ENCODE measurements at regions not wholly inside any gene's neighbourhood (a gene's known extent, or its start where the extent isn't known, plus 50 kb on each side); places are given as distances from the start of the nearest gene placed in this dataset.
A peak's percentile ranks its signal among the peaks of the same experiment; 100 is the strongest.

DNA sequence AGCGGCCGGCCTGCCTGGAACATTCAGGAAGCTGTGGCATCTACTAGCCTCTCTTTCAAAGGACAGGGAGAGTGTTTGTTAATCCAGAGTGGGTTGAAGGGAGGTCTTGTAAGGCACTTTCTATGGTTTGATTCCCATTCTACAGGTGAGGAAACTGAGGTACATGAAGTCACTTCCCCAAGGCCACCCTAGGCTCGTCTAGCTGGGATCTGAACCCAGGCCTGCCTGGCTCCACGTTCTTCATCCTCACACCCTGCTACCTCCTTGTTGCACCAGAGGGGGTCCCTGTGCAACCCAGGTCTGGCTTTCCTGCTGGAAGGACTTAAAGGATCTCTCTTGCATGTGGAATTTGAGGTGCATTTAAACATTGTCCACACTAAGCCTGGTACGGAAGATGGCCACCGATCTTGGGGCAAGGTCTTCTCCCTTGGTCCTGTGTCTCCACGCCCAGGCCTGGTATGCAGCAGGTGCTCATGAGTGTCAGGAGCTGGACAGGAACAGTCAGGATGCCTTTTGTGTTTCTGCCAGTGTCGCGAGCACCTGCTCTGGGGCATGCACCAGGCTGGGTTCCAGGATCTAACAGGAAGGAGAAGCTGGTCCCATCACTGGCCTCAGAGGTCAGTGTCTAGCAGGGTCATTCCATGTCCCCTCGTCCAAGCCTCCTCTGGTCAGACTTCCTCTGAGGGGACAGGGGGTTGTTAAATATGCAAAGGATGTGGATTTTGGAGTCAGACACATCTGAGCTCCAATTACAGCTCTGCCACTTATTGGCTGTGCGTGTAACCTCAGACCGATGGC is 103.2 kb upstream of the RUNX3 start:
- H3K9me3 Mint-ChIP-seq = no peaks in the 10 kb centered on the region
- no peaks in the 10 kb centered on the region for H3K36me3 Mint-ChIP-seq
- DNase-seq (ENCODE audit: low spot score in 2 of 2) (no peak), ATAC-seq (ENCODE audit: low read depth) (no peak)
- peaks cover 63% of the 10 kb centered on the region for H3K4me1 Mint-ChIP-seq
- peak overlapping the region; percentile 94 for H3K27ac Mint-ChIP-seq
- H3K4me3 Mint-ChIP-seq = peak overlapping the region; percentile 62
- H3K27me3 Mint-ChIP-seq = no peaks in the 10 kb centered on the region

- ATAC-seq (ENCODE audit: low read depth) (peak; percentile 83), DNase-seq (ENCODE audit: low spot score in 2 of 2) (peak; percentile 48 to 69)
- peak overlapping the region; percentile 94 for H3K27ac Mint-ChIP-seq
- no peaks in the 10 kb centered on the region for H3K27me3 Mint-ChIP-seq
- no peaks in the 10 kb centered on the region for H3K9me3 Mint-ChIP-seq
- no peaks in the 10 kb centered on the region for H3K36me3 Mint-ChIP-seq
- H3K4me1 Mint-ChIP-seq = peaks cover 63% of the 10 kb centered on the region
- H3K4me3 Mint-ChIP-seq = peak overlapping the region; percentile 62
Measured at GRCh38 chr1:25031966-25032667, 102.0 kb upstream of the RUNX3 start.

DNA sequence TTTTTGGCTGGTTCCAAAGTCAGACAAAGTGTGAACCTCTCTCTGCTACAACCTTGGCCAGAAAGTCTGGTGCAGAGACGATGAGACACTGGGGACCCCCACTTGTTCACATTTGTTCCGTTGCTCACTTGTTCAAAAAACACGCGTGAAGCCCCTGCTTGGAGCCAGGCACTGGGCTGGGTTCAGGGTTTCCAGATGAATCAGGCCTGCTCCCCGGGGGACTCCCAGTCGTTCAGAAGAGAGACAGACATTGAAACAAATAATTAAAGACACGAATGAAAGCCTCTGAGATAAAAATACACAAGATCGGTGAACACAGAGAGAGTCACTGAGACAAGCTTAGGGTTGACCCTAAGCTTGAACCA is 101.5 kb upstream of the RUNX3 start:
- Mint-ChIP-seq H3K27me3 (no peaks in the 10 kb centered on the region), H3K36me3 (no peaks in the 10 kb centered on the region), H3K4me1 (peaks cover 61% of the 10 kb centered on the region), H3K9me3 (no peaks in the 10 kb centered on the region), H3K4me3 (no peak overlapping the region), H3K27ac (peak overlapping the region; percentile 94)
- DNase-seq (ENCODE audit: low spot score in 2 of 2) (no peak), ATAC-seq (ENCODE audit: low read depth) (peak; percentile 4)

- Mint-ChIP-seq H3K4me3 (peak overlapping the region; percentile 75), H3K9me3 (no peaks in the 10 kb centered on the region), H3K27me3 (no peaks in the 10 kb centered on the region), H3K27ac (peak overlapping the region; percentile 94), H3K4me1 (peaks cover 61% of the 10 kb centered on the region), H3K36me3 (no peaks in the 10 kb centered on the region)
- DNase-seq (ENCODE audit: low spot score in 2 of 2) (no peak), ATAC-seq (ENCODE audit: low read depth) (peak; percentile 45)
Measured at GRCh38 chr1:25030674-25031589, 100.9 kb upstream of the RUNX3 start.

GRCh38 chr1:25030012-25030411 is 99.9 kb upstream of the RUNX3 start:
- Mint-ChIP-seq H3K4me3 (peak overlapping the region; percentile 71), H3K9me3 (no peaks in the 10 kb centered on the region), H3K27me3 (no peaks in the 10 kb centered on the region), H3K36me3 (no peaks in the 10 kb centered on the region), H3K27ac (no peak overlapping the region), H3K4me1 (peaks cover 62% of the 10 kb centered on the region)
- DNase-seq (ENCODE audit: low spot score in 2 of 2) (no peak), ATAC-seq (ENCODE audit: low read depth) (no peak)

DNA sequence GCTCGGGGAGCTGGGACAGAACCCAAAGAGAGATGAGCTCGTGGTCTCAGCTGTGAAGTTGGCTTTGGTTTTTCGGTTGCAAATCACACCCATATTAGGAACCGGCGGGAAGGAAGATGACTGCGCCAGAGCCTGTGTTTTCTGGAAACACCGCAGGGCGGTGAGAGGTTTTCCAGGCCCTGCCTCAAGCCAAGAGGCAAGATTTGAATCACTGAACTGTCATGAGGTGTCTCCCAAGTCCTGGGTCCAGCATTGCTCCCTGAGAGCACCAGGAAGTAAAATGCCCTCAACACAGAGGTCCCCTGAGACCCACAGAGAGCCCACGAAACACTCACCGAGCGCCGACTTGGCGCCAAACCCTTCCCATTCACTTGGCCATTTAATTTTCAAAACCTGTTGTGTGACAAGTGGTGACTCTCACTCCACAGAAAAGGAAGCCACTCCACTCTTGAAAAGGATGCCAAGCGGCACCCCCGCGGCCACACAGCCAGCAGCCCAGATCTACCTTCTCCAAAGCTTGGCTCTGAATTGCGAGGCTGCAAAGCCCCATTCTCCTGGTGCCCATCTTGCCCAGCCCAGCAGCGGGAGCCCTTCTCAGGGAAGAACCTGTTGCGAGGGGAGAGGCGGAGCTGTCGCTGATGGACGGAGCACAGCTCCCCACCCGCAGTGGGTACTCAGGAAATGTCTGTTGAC is 99.0 kb upstream of the RUNX3 start:
- DNase-seq (ENCODE audit: low spot score in 2 of 2) (no peak), ATAC-seq (ENCODE audit: low read depth) (no peak)
- Mint-ChIP-seq H3K27me3 (no peaks in the 10 kb centered on the region), H3K4me1 (peaks cover 61% of the 10 kb centered on the region), H3K36me3 (no peaks in the 10 kb centered on the region), H3K4me3 (peak overlapping the region; percentile 71), H3K9me3 (no peaks in the 10 kb centered on the region), H3K27ac (peak overlapping the region; percentile 88)

GRCh38 chr1:25028587-25028906 is 98.5 kb upstream of the RUNX3 start:
- Mint-ChIP-seq H3K9me3 (no peaks in the 10 kb centered on the region), H3K27ac (peak overlapping the region; percentile 88), H3K36me3 (no peaks in the 10 kb centered on the region), H3K27me3 (no peaks in the 10 kb centered on the region), H3K4me1 (peaks cover 60% of the 10 kb centered on the region), H3K4me3 (peak overlapping the region; percentile 71)
- DNase-seq (ENCODE audit: low spot score in 2 of 2) (no peak), ATAC-seq (ENCODE audit: low read depth) (no peak)

DNA sequence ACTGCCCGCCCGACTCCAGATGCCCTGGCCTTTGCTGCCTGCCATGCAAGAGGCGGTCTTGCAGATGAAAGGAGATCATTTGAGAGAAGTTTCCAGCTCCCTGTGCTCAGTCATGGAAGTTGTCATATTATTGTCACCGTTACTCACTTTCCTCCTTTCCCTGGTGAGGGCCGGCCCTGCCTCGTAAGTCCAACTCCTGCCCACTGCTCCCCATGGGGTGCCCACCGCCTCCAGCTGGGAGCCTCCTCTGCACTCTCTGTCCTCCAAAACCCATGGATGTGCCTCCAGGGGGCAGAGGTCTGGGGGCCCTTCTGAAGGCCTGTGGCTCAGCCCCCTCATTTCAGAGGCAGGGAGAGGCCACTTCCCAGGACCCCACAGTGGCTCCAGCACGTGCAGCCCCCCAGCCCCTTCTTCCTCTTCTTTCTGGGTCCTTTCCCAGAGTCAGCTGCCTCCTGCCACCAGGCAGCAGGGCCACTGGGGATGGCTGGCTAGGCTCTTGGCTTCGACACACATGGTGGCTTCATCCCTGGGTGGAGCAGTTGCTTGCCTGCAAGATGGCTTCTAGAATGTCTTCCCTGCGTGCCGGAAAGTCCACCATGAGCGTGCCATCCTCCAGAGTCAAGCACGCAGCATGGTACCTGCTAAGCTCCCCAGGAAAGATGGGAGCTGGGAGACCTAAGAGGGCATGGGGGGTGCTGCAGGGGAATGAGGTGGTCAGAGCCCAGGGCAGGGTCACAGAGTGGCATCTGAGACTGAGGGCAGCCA is 97.9 kb upstream of the RUNX3 start:
- ATAC-seq (ENCODE audit: low read depth) (no peak), DNase-seq (ENCODE audit: low spot score in 2 of 2) (no peak)
- Mint-ChIP-seq H3K27ac (no peak overlapping the region), H3K4me3 (no peak overlapping the region), H3K4me1 (peaks cover 60% of the 10 kb centered on the region), H3K9me3 (no peaks in the 10 kb centered on the region), H3K27me3 (no peaks in the 10 kb centered on the region), H3K36me3 (no peaks in the 10 kb centered on the region)

DNA sequence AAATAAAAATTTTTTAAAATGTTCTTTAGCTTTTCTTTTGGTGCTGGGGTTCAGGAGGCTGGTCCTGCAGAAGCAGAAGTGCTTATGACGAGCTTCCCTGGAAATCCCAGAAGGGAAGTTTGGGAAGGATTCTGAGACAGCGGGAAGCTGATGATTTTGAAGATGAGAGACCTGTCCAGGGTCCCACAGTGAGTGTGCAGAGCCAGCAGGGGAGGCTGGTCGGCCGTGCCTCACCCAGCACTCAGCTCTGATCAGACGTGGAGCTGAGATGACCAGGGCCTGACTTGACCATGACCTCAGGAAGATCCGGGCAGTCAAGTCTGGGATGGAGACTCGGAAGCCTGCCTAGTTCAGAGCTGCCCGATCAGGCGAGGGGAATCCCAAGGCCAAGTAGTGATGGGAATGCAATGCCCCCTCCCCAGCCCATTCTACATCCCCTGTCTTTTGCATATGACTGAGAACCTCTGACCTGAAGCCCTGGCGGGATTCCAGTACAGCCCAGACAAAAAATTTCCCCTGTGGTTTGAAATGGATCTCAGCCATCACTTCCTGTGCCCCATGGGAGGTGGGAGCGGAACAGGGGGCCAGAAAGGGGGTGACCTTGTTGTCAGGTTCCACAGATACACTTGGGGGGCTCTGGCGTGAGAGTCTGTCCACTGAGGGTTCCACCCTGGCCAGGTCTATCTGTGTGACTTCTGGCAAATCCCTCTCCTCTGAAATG is 96.8 kb upstream of the RUNX3 start:
- peaks cover 56% of the 10 kb centered on the region for H3K4me1 Mint-ChIP-seq
- ATAC-seq (ENCODE audit: low read depth) = no peak
- H3K27ac Mint-ChIP-seq = peak overlapping the region; percentile 55
- no peak overlapping the region for H3K4me3 Mint-ChIP-seq
- H3K27me3 Mint-ChIP-seq = no peaks in the 10 kb centered on the region
- H3K9me3 Mint-ChIP-seq = no peaks in the 10 kb centered on the region
- DNase-seq (ENCODE audit: low spot score in 2 of 2) = no peak
- H3K36me3 Mint-ChIP-seq = no peaks in the 10 kb centered on the region

- DNase-seq (ENCODE audit: low spot score in 2 of 2) (no peak), ATAC-seq (ENCODE audit: low read depth) (no peak)
- Mint-ChIP-seq H3K4me3 (no peak overlapping the region), H3K27ac (peak overlapping the region; percentile 55), H3K4me1 (peaks cover 50% of the 10 kb centered on the region), H3K36me3 (no peaks in the 10 kb centered on the region), H3K27me3 (no peaks in the 10 kb centered on the region), H3K9me3 (no peaks in the 10 kb centered on the region)
Measured at GRCh38 chr1:25026304-25026703, 96.2 kb upstream of the RUNX3 start.

DNA sequence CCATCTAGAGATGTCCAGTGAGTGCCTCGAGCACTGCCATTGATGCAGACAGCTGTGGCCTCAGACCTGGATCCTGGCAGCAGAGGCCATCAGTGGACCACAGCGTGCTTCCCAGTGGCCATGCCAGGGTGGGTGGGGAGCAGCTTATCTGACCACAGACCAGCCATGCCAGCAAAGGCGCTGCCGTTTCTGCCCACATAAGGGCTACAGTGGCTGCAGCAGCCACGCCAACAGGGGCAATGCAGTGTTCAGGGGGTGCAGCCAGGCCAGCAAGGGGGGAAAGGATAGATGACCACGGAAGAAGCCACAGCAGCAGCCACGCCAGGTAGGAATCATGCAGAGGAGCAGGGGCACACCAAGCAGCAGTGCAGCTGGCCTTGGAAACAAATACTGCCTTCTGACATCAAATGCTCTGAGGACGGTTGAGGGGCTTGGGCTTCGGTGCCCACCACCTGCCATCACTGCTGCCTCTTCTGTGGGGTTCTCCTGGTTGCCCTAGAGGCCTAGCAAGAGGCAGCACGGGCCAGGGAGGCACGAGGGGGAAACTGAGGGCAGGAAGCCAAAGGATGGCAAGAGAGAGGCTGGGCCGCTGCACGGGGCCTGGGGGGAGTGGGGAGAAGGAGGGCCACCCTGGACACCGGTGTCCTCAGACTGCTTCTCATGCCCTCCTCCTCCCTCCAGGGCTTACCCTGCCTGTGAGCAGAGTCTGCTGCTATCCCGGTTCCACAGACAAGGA is 94.7 kb upstream of the RUNX3 start:
- peaks cover 57% of the 10 kb centered on the region for H3K4me1 Mint-ChIP-seq
- ATAC-seq (ENCODE audit: low read depth) (no peak), DNase-seq (ENCODE audit: low spot score in 2 of 2) (no peak)
- no peak overlapping the region for H3K4me3 Mint-ChIP-seq
- H3K27me3 Mint-ChIP-seq = no peaks in the 10 kb centered on the region
- H3K27ac Mint-ChIP-seq = peak overlapping the region; percentile 97
- no peaks in the 10 kb centered on the region for H3K36me3 Mint-ChIP-seq
- H3K9me3 Mint-ChIP-seq = no peaks in the 10 kb centered on the region

DNA sequence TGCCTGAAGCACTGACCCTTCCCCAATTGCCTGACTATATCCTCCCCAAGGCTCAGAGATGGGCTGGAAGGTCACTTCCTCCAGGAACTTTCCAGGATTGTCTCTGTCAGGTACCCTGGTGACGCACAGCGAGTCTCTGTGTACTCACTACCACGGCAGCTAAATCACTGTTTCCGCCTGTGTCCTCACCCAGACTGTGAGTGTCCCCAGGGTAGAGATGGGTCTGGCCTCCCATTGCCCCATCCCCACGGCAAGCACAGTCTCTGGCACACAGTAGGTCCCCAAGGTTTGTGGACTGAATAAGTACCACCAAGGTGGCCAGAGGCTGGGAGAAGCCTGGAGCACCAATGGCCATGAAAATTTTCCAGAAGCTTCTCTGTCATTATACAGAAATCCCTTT is 93.8 kb upstream of the RUNX3 start:
- DNase-seq (ENCODE audit: low spot score in 2 of 2) (no peak), ATAC-seq (ENCODE audit: low read depth) (no peak)
- H3K27me3 Mint-ChIP-seq = no peaks in the 10 kb centered on the region
- no peaks in the 10 kb centered on the region for H3K9me3 Mint-ChIP-seq
- H3K27ac Mint-ChIP-seq = peak overlapping the region; percentile 97
- peak overlapping the region; percentile 8 for H3K4me3 Mint-ChIP-seq
- H3K36me3 Mint-ChIP-seq = no peaks in the 10 kb centered on the region
- H3K4me1 Mint-ChIP-seq = peaks cover 57% of the 10 kb centered on the region

Data from memory B cell (primary cell).